ENCODE measurements at regions not wholly inside any gene's neighbourhood (a gene's known extent, or its start where the extent isn't known, plus 50 kb on each side); places are given as distances from the start of the nearest gene placed in this dataset.
"Not testable (repeated sequence)": the region's sequence is repeated elsewhere in the genome, so short reads cannot be mapped to it uniquely, and the experiment has no call there.

- TF ChIP-seq, protein P1, sequence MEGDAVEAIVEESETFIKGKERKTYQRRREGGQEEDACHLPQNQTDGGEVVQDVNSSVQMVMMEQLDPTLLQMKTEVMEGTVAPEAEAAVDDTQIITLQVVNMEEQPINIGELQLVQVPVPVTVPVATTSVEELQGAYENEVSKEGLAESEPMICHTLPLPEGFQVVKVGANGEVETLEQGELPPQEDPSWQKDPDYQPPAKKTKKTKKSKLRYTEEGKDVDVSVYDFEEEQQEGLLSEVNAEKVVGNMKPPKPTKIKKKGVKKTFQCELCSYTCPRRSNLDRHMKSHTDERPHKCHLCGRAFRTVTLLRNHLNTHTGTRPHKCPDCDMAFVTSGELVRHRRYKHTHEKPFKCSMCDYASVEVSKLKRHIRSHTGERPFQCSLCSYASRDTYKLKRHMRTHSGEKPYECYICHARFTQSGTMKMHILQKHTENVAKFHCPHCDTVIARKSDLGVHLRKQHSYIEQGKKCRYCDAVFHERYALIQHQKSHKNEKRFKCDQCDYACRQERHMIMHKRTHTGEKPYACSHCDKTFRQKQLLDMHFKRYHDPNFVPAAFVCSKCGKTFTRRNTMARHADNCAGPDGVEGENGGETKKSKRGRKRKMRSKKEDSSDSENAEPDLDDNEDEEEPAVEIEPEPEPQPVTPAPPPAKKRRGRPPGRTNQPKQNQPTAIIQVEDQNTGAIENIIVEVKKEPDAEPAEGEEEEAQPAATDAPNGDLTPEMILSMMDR (IDR thresholded peaks at IDR 0.05), result not testable (repeated sequence)
- not testable (repeated sequence) for TF ChIP-seq POLR2A, POLR2AphosphoS5, EP300 (IDR thresholded peaks at IDR 0.05)
Observed at GRCh38 chr4:134079085-134079484, 122.5 kb downstream of the PABPC4L start.
